ENCODE measurements at regions not wholly inside any gene's neighbourhood (a gene's known extent, or its start where the extent isn't known, plus 50 kb on each side); places are given as distances from the start of the nearest gene placed in this dataset.

DNA sequence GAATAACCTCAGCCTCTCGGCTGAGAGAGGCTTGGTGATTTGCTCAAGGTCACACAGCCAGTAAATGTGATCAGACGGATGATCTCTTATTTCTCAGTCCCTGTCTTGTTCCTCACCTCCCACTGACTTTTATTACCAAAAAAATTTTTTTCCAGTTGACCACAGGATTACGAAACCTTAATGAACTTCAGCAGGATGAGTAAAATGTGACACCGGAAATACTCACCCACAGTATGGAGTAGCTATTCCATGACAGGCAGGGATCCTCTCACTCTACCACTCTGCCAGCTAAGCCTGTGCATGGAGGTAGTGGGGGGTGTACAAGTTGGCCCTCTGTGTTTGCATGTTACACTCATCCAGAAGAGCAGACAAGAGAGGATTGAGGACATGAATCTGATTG lies 916.4 kb downstream of the UQCRFS1 start:
- TF ChIP-seq NFIC (IDR thresholded peaks at IDR 0.05), result no peak
- TF ChIP-seq YY1 (IDR thresholded peaks at IDR 0.05; ENCODE audit: low read depth), result no peak
- no peak for TF ChIP-seq EP300 (IDR thresholded peaks at IDR 0.05; ENCODE audit: borderline replicate concordance)
- TF ChIP-seq CEBPB (IDR thresholded peaks at IDR 0.05), result no peak
- TF ChIP-seq TAF1 (IDR thresholded peaks at IDR 0.05; ENCODE audit: low read depth), result no peak
- no peak for TF ChIP-seq CREB1 (IDR thresholded peaks at IDR 0.05; ENCODE audit: low read depth)
- TF ChIP-seq, protein P1, sequence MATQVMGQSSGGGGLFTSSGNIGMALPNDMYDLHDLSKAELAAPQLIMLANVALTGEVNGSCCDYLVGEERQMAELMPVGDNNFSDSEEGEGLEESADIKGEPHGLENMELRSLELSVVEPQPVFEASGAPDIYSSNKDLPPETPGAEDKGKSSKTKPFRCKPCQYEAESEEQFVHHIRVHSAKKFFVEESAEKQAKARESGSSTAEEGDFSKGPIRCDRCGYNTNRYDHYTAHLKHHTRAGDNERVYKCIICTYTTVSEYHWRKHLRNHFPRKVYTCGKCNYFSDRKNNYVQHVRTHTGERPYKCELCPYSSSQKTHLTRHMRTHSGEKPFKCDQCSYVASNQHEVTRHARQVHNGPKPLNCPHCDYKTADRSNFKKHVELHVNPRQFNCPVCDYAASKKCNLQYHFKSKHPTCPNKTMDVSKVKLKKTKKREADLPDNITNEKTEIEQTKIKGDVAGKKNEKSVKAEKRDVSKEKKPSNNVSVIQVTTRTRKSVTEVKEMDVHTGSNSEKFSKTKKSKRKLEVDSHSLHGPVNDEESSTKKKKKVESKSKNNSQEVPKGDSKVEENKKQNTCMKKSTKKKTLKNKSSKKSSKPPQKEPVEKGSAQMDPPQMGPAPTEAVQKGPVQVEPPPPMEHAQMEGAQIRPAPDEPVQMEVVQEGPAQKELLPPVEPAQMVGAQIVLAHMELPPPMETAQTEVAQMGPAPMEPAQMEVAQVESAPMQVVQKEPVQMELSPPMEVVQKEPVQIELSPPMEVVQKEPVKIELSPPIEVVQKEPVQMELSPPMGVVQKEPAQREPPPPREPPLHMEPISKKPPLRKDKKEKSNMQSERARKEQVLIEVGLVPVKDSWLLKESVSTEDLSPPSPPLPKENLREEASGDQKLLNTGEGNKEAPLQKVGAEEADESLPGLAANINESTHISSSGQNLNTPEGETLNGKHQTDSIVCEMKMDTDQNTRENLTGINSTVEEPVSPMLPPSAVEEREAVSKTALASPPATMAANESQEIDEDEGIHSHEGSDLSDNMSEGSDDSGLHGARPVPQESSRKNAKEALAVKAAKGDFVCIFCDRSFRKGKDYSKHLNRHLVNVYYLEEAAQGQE (IDR thresholded peaks at IDR 0.05; ENCODE audit: low read depth), result no peak
- TF ChIP-seq FOXM1 (IDR thresholded peaks at IDR 0.05; ENCODE audit: borderline replicate concordance, low read depth), result no peak
- no peak for TF ChIP-seq RAD21 (IDR thresholded peaks at IDR 0.05; ENCODE audit: low read depth)
- TF ChIP-seq, protein P2, sequence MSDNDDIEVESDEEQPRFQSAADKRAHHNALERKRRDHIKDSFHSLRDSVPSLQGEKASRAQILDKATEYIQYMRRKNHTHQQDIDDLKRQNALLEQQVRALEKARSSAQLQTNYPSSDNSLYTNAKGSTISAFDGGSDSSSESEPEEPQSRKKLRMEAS (IDR thresholded peaks at IDR 0.05), result no peak
- no peak for TF ChIP-seq TCF12 (IDR thresholded peaks at IDR 0.05; ENCODE audit: low read depth)
- TF ChIP-seq EGR1 (IDR thresholded peaks at IDR 0.05), result no peak
- TF ChIP-seq, protein P3, sequence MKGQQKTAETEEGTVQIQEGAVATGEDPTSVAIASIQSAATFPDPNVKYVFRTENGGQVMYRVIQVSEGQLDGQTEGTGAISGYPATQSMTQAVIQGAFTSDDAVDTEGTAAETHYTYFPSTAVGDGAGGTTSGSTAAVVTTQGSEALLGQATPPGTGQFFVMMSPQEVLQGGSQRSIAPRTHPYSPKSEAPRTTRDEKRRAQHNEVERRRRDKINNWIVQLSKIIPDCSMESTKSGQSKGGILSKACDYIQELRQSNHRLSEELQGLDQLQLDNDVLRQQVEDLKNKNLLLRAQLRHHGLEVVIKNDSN (IDR thresholded peaks at IDR 0.05), result no peak
- TF ChIP-seq TEAD4 (IDR thresholded peaks at IDR 0.05), result no peak

Data from Ishikawa (cell line).